Adrenal gland (tissue), 9 donors: ENCODE measurements at regions not wholly inside any gene's neighbourhood (a gene's known extent, or its start where the extent isn't known, plus 50 kb on each side); places are given as distances from the start of the nearest gene placed in this dataset.

Experiments
- DNase-seq, 7 donors: peaks; one replicate each; pipeline ENCODE4 v3.0.0-alpha.2; 2019 to 2020
- H3K27ac ChIP-seq, 5 donors: fragments of 200-600 bp; sonication (generic) in 4 of 5; 1 replicate in 3 of 5; 2 replicates in 2 of 5; pipeline versions ENCODE4 v1.5.1 to v1.8.0; 2016 to 2020; ENCODE audit warnings: mild to moderate bottlenecking in 1 of 5
- H3K27me3 ChIP-seq: fragments of 200-600 bp; 2 replicates; pipeline ENCODE4 v1.8.0; 2021
- H3K36me3 ChIP-seq, 2 donors: fragments of 200-600 bp; replicated peaks in 1 of 2; 1 replicate in 1 of 2; 2 replicates in 1 of 2; pipeline versions ENCODE4 v1.5.1 to v1.8.0; 2018 to 2022
- H3K4me1 ChIP-seq, 2 donors: fragments of 200-600 bp; replicated peaks in 1 of 2; 1 replicate in 1 of 2; 2 replicates in 1 of 2; pipeline versions ENCODE4 v1.5.1 to v1.8.0; 2018 to 2021
- H3K4me3 ChIP-seq, 4 donors: fragments of 200-600 bp; sonication (generic) in 3 of 4; one replicate each; pipeline ENCODE4 v1.5.1; 2016 to 2018
- H3K9me3 ChIP-seq, 3 donors: fragments of 200-600 bp; sonication (generic) in 1 of 3; replicated peaks in 1 of 3; 1 replicate in 2 of 3; 2 replicates in 1 of 3; pipeline versions ENCODE4 v1.5.1 to v1.8.0; 2016 to 2021
- POLR2A ChIP-seq, 2 donors: fragments of 450-650 bp; IDR thresholded peaks; one replicate each; pipeline ENCODE4 v1.6.1; 2017; ENCODE audit warnings: antibody characterized with exemption in 2 of 2, mild to moderate bottlenecking in 2 of 2, moderate library complexity in 1 of 2
- WGBS, 4 donors: extraction: QIAGEN DNeasy Blood & Tissue Kit in 2 of 4; methylation state at CpG; one replicate each; pipeline versions ENCODE4 v1.1.5 to v1.1.7; 2013 to 2017; 5-methylcytosine and 5-hydroxymethylcytosine counted together
- intact Hi-C, 2 donors: fragments of 100-400 bp; cut with DNase I; formaldehyde crosslinking; loops; one replicate each; pipeline versions ENCODE4 v1.14.1 to v1.15.0; 2022 to 2023
- TF ChIP-seq, protein P1 (sequence below), 6 experiments: fragments of 450-650 bp in 4 of 6; fragments of 200-600 bp in 2 of 6; sonication (generic) in 1 of 6; IDR thresholded peaks; 1 replicate in 5 of 6; 2 replicates in 1 of 6; pipeline versions ENCODE4 v1.5.1 to v1.8.0; 2016 to 2021; ENCODE audit warnings: antibody characterized with exemption in 6 of 6, mild to moderate bottlenecking in 2 of 6, moderate library complexity in 1 of 6
- donor health status: healthy with polysubstance abuse.
- donor health status: Bipolar disorder and iron deficiency.
- donor health status: DM: yes; HTN: yes; CAD: no.
- donor health status: DM: no; HTN: no; CAD: no.
- donor health status: DM: no; HTN: no; CAD: no.

DNA sequence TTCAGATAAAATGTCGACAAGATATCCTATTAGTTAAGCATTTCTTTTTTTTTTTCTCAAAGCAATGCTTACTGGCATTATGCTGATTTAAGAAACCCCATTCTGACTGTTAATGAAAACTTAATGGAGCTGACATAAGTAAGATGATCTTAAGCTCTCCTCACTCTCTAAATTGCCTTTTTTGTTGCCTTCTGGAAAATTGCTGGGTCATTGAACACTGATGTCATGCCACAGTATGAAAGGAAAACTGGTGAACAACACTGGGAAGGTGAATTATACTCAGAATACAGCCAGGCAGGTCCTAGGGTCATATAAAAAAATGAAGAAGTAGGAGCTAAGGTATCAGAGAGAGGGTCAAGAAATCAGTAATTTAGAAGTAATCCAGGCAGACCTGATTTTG, 179.9 kb downstream of the BTG1 start:
- TF ChIP-seq, protein P1, sequence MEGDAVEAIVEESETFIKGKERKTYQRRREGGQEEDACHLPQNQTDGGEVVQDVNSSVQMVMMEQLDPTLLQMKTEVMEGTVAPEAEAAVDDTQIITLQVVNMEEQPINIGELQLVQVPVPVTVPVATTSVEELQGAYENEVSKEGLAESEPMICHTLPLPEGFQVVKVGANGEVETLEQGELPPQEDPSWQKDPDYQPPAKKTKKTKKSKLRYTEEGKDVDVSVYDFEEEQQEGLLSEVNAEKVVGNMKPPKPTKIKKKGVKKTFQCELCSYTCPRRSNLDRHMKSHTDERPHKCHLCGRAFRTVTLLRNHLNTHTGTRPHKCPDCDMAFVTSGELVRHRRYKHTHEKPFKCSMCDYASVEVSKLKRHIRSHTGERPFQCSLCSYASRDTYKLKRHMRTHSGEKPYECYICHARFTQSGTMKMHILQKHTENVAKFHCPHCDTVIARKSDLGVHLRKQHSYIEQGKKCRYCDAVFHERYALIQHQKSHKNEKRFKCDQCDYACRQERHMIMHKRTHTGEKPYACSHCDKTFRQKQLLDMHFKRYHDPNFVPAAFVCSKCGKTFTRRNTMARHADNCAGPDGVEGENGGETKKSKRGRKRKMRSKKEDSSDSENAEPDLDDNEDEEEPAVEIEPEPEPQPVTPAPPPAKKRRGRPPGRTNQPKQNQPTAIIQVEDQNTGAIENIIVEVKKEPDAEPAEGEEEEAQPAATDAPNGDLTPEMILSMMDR (IDR thresholded peaks at IDR 0.05) = no peak
- TF ChIP-seq POLR2A (IDR thresholded peaks at IDR 0.05) = no peak
- no peak for DNase-seq
- no peak overlapping the region for H3K27ac ChIP-seq
- intact Hi-C loops = no loop called here
- 31 to 53% (median 38%) methylated on average over 1 of the region's 1 CpG for WGBS, 4 donors
- H3K4me1 ChIP-seq = peaks cover 0 to 18% of the 10 kb centered on the region in 2 donors
- H3K9me3 ChIP-seq = peaks cover 0 to 4% (median 0%) of the 10 kb centered on the region in 3 donors
- no peaks in the 10 kb centered on the region for H3K36me3 ChIP-seq
- H3K4me3 ChIP-seq = no peak overlapping the region
- H3K27me3 ChIP-seq = no peaks in the 10 kb centered on the region

DNA sequence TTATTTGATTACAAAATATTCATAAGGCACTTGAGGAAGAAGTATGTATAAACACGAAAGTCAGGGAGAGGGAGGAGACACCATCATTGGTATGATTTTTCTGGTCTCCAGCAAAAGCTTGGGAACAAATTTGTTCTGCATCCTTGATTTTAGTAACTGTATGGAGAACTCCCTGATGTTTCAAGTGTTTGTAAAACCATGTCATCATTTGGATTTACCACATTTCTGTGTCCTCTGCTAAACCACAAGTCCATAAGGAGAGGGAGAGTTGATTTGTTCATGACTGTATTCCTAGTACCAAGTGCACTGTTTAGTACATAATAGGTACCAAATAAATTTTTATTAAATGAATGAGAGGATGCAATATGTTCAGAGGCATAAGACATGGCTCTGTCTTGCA, 181.1 kb downstream of the BTG1 start:
- intact Hi-C loops = no loop called here
- TF ChIP-seq, protein P1 (IDR thresholded peaks at IDR 0.05) = no peak
- TF ChIP-seq POLR2A (IDR thresholded peaks at IDR 0.05) = no peak
- WGBS, 4 donors = 89 to 100% (median 96%) methylated on average over 1 of the region's 1 CpG
- H3K36me3 ChIP-seq = no peaks in the 10 kb centered on the region
- H3K27me3 ChIP-seq = no peaks in the 10 kb centered on the region
- DNase-seq = no peak
- no peak overlapping the region for H3K4me3 ChIP-seq
- H3K9me3 ChIP-seq = peaks cover 0 to 4% (median 0%) of the 10 kb centered on the region in 3 donors
- no peak overlapping the region for H3K27ac ChIP-seq
- H3K4me1 ChIP-seq = peaks cover 0 to 18% of the 10 kb centered on the region in 2 donors

DNA sequence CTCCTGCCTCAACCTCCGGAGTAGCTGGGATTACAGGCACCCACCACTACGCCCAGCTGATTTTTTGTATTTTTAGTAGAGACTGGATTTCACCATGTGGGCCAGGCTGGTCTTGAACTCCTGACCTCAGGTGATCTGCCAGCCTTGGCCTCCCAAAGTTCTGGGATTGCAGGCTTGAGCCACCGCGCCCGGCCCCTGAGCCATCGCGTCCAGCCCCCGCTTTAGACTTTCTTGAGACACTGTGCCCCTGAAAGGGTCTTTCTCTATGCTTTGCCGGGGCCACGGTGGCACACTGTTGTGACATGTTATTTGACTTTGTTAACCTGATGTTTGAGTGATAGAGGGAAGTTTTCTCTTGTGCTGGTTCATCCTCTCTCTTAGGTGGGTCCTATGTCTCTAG, 186.4 kb downstream of the BTG1 start:
- 92 to 96% (median 94%) methylated on average over 8 to 10 of the region's 10 CpGs for WGBS, 4 donors
- intact Hi-C loops = no loop called here

DNA sequence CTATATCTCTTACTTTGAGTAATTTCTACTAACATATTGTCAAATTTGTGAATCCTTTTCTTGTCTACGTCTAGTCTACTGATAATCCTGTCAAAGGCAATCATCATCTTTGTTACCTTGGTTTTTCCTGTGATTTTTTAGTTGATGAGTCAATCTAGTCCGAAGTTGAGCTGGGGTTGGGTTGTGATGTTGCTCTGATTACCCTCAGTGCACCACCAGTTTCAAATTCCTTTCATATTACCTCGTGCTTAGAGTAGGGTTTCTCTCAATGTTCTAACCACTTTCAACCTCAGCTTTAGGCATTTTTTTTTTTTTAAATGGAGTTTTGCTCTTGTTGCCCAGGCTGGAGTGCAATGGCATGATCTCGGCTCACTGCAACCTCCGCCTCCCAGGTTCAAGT, 186.8 kb downstream of the BTG1 start:
- TF ChIP-seq POLR2A (IDR thresholded peaks at IDR 0.05) = no peak
- TF ChIP-seq, protein P1 (IDR thresholded peaks at IDR 0.05) = no peak
- intact Hi-C loops = no loop called here
- 81 to 90% (median 86%) methylated on average over 5 of the region's 5 CpGs for WGBS, 4 donors
- DNase-seq = no peak
- peaks cover 0 to 9% of the 10 kb centered on the region in 2 donors for H3K4me1 ChIP-seq
- peaks cover 0 to 4% (median 0%) of the 10 kb centered on the region in 3 donors for H3K9me3 ChIP-seq
- H3K27me3 ChIP-seq = no peaks in the 10 kb centered on the region
- H3K27ac ChIP-seq = no peak overlapping the region
- H3K36me3 ChIP-seq = no peaks in the 10 kb centered on the region
- no peak overlapping the region for H3K4me3 ChIP-seq

More for the DNA sequence above, 186.4 kb downstream of the BTG1 start:
- Histone ChIP-seq H3K4me3 (no peak overlapping the region), H3K4me1 (peaks cover 0 to 8% of the 10 kb centered on the region in 2 donors), H3K27me3 (no peaks in the 10 kb centered on the region), H3K36me3 (no peaks in the 10 kb centered on the region), H3K9me3 (peaks cover 0 to 4% (median 0%) of the 10 kb centered on the region in 3 donors), H3K27ac (no peak overlapping the region)
- no peak for DNase-seq
- TF ChIP-seq, protein P1 (IDR thresholded peaks at IDR 0.05) = no peak
- no peak for TF ChIP-seq POLR2A (IDR thresholded peaks at IDR 0.05)
